SK-N-SH (cell line): ENCODE measurements at regions not wholly inside any gene's neighbourhood (a gene's known extent, or its start where the extent isn't known, plus 50 kb on each side); places are given as distances from the start of the nearest gene placed in this dataset.

Source experiments
- CTCF ChIA-PET: fragments of 300-600, 350-600 bp; formaldehyde crosslinking; extraction: SDS; loops from one replicate; lab custom pipeline; 2021; lab: Yijun Ruan, JAX
- POLR2A ChIA-PET: fragments of 350-600 bp; sonication (Branson Sonifier 250); formaldehyde crosslinking; extraction: SDS; loops from one replicate; lab custom pipeline; 2020; ENCODE audit warnings: antibody characterized with exemption, inconsistent platforms; lab: Yijun Ruan, JAX
- DNase-seq: peaks from one replicate; pipeline ENCODE4 v3.0.0; 2012
- H2AFZ ChIP-seq: fragments of 200-600 bp; sonication (generic); 2 replicates; pipeline ENCODE4 v1.8.1; 2016; ENCODE audit warnings: antibody characterized with exemption, mild to moderate bottlenecking, low read depth
- H3F3A ChIP-seq: fragments of 200-600 bp; sonication (generic); replicated peaks from 2 replicates; pipeline ENCODE3; 2016; ENCODE audit warnings: antibody characterized with exemption, mild to moderate bottlenecking; ENCODE audit not compliant: insufficient read depth
- H3K27ac ChIP-seq, 2 experiments: fragments of 200-500 bp in 1 of 2; fragments of 200-600 bp in 1 of 2; sonication (Bioruptor generic) in 1 of 2; sonication (generic), shearing (Covaris generic) in 1 of 2; 2 replicates each; pipeline versions ENCODE4 v1.5.1 to v1.6.1; 2014 to 2016; ENCODE audit warnings: low read depth in 2 of 2, inconsistent platforms in 1 of 2, low read length in 1 of 2, mild to moderate bottlenecking in 1 of 2, mixed read lengths in 1 of 2
- H3K27me3 ChIP-seq: fragments of 200-600 bp; sonication (generic), shearing (Covaris generic); 2 replicates; pipeline ENCODE4 v1.6.1; 2016; ENCODE audit warnings: mixed run types; ENCODE audit not compliant: insufficient read depth
- H3K36me3 ChIP-seq, 2 experiments: fragments of 200-500 bp in 1 of 2; fragments of 200-600 bp in 1 of 2; sonication (Bioruptor generic) in 1 of 2; sonication (generic) in 1 of 2; replicated peaks in 1 of 2; 2 replicates each; pipeline versions ENCODE3 to v1.5.1; 2014 to 2016; ENCODE audit warnings: low read length in 1 of 2, mild to moderate bottlenecking in 1 of 2; ENCODE audit not compliant: insufficient read depth in 2 of 2, control insufficient read depth in 1 of 2
- H3K4me1 ChIP-seq, 2 experiments: fragments of 200-500 bp in 1 of 2; fragments of 200-600 bp in 1 of 2; sonication (Bioruptor generic) in 1 of 2; sonication (generic), shearing (Covaris generic) in 1 of 2; 2 replicates each; pipeline versions ENCODE4 v1.5.1 to v1.6.1; 2014 to 2016; ENCODE audit warnings: low read depth in 1 of 2, low read length in 1 of 2, mixed run types in 1 of 2; ENCODE audit not compliant: insufficient read depth in 2 of 2, control insufficient read depth in 1 of 2
- H3K4me2 ChIP-seq: fragments of 200-600 bp; sonication (generic), shearing (Covaris generic); 2 replicates; pipeline ENCODE4 v1.6.1; 2017; ENCODE audit warnings: mixed run types
- H3K4me3 ChIP-seq, 2 experiments: fragments of 200-500 bp in 1 of 2; fragments of 200-600 bp in 1 of 2; sonication (Bioruptor generic) in 1 of 2; sonication (generic), shearing (Covaris generic) in 1 of 2; 2 replicates each; pipeline versions ENCODE4 v1.5.1 to v1.8.1; 2014 to 2016; ENCODE audit warnings: low read depth in 2 of 2, inconsistent platforms in 1 of 2, low read length in 1 of 2, mild to moderate bottlenecking in 1 of 2, mixed read lengths in 1 of 2, moderate library complexity in 1 of 2
- H3K79me2 ChIP-seq: fragments of 200-600 bp; sonication (generic); 2 replicates; pipeline ENCODE4 v1.8.1; 2017; ENCODE audit warnings: mild to moderate bottlenecking; ENCODE audit not compliant: insufficient read depth
- H3K9ac ChIP-seq: fragments of 200-600 bp; sonication (generic); 2 replicates; pipeline ENCODE4 v1.6.1; 2017; ENCODE audit warnings: mixed run types
- H3K9me2 ChIP-seq: fragments of 200-600 bp; sonication (generic); 2 replicates; pipeline ENCODE4 v1.6.1; 2017; ENCODE audit warnings: mixed run types
- H3K9me3 ChIP-seq: fragments of 200-600 bp; sonication (generic); 2 replicates; pipeline ENCODE4 v1.6.1; 2017; ENCODE audit warnings: mixed run types, mild to moderate bottlenecking, moderate library complexity
- H4K20me1 ChIP-seq: fragments of 200-600 bp; sonication (generic); 2 replicates; pipeline ENCODE4 v1.6.1; 2017; ENCODE audit warnings: mild to moderate bottlenecking, mixed run types; ENCODE audit not compliant: insufficient read depth
- ELF1 ChIP-seq: IDR thresholded peaks from 2 replicates; pipeline ENCODE4 v1.4.0; 2012
- EP300 ChIP-seq, 2 experiments: IDR thresholded peaks; 2 replicates each; pipeline versions ENCODE4 v1.4.0 to v1.6.1; 2012; ENCODE audit warnings: borderline replicate concordance in 1 of 2, low read depth in 1 of 2, low read length in 1 of 2
- EZH2phosphoT487 ChIP-seq: fragments of 200-600 bp; sonication (generic); IDR thresholded peaks from 2 replicates; pipeline ENCODE4 v1.6.1; 2017; ENCODE audit warnings: low read depth, mixed run types, mild to moderate bottlenecking, antibody characterized with exemption, moderate library complexity, borderline replicate concordance
- FOXJ3 ChIP-seq: sonication (generic); formaldehyde crosslinking; IDR thresholded peaks from 2 replicates; pipeline ENCODE4 v1.5.1; 2020; ENCODE audit warnings: mild to moderate bottlenecking, missing genetic modification reagents
- GABPA ChIP-seq: IDR thresholded peaks from 2 replicates; pipeline ENCODE4 v1.4.0; 2012; ENCODE audit warnings: low read depth, mild to moderate bottlenecking
- GATA2 ChIP-seq: sonication (generic); formaldehyde crosslinking; IDR thresholded peaks from 2 replicates; pipeline ENCODE4 v1.5.0; 2020; ENCODE audit warnings: mild to moderate bottlenecking, missing genetic modification reagents
- JUND ChIP-seq: IDR thresholded peaks from 2 replicates; pipeline ENCODE4 v1.4.0; 2012
- MEF2A ChIP-seq: IDR thresholded peaks from 2 replicates; pipeline ENCODE4 v1.4.0; 2012; ENCODE audit warnings: low read depth, borderline replicate concordance
- MXI1 ChIP-seq: IDR thresholded peaks from 2 replicates; pipeline ENCODE4 v1.6.1; 2012; ENCODE audit warnings: mild to moderate bottlenecking, low read depth, low read length, improper control_type of control experiment
- NFIC ChIP-seq: IDR thresholded peaks from 2 replicates; pipeline ENCODE4 v1.4.0; 2012; ENCODE audit warnings: borderline replicate concordance
- RAD21 ChIP-seq: IDR thresholded peaks from 2 replicates; pipeline ENCODE4 v1.6.1; 2012; ENCODE audit warnings: mild to moderate bottlenecking, low read length
- RCOR1 ChIP-seq: fragments of 150-350 bp; IDR thresholded peaks from 2 replicates; pipeline ENCODE4 v1.6.1; 2017; ENCODE audit warnings: antibody characterized with exemption, low read length
- RFX5 ChIP-seq: IDR thresholded peaks from 2 replicates; pipeline ENCODE4 v1.6.1; 2012; ENCODE audit warnings: mild to moderate bottlenecking, improper control_type of control experiment, low read length
- TCF12 ChIP-seq: IDR thresholded peaks from 2 replicates; pipeline ENCODE4 v1.4.0; 2012
- WGBS: methylation state at CpG from one replicate; pipeline ENCODE4 v1.1.6; 2017; ENCODE audit warnings: low lambda C conversion rate; 5-methylcytosine and 5-hydroxymethylcytosine counted together
- TF ChIP-seq, protein P1 (sequence below): IDR thresholded peaks from 2 replicates; pipeline ENCODE4 v1.6.1; 2012; ENCODE audit warnings: mild to moderate bottlenecking, low read depth, low read length, moderate library complexity
- TF ChIP-seq, protein P2 (sequence below): fragments of 200-600 bp; sonication (generic); IDR thresholded peaks from 2 replicates; pipeline ENCODE4 v1.6.1; 2017; ENCODE audit warnings: antibody characterized with exemption, mild to moderate bottlenecking, moderate library complexity
- TF ChIP-seq, protein P3 (sequence below): fragments of 150-350 bp; IDR thresholded peaks from 2 replicates; pipeline ENCODE4 v1.6.1; 2017; ENCODE audit warnings: antibody characterized with exemption, low read length, low read depth, borderline replicate concordance
- TF ChIP-seq, protein P4 (sequence below): IDR thresholded peaks from 2 replicates; pipeline ENCODE4; 2012
- TF ChIP-seq, protein P5 (sequence below): IDR thresholded peaks from 2 replicates; pipeline ENCODE4 v1.4.0; 2012; ENCODE audit warnings: low read depth, borderline replicate concordance

DNA sequence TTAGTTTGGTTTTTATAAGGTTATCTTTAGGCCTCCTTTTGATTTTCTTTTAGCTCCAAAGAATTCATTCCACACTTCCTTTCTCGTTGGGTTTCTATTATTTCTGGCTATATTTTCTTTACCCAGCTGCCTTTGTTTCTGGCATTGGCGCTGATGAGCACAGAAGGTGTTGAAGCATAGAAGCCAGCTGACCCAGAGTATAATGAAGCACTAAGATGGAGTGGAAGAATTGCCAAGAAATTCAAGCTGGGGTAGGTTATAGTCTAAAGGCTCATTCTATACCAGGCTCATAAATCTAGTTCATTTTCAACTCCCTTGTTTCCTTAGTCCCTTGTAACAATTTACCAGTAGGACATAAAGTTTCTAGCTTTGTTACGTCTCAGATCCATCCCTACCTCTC, 169.5 kb downstream of the HRH4 start:
- no peaks in the 10 kb centered on the region for H3K9me2 ChIP-seq
- no peaks in the 10 kb centered on the region for H3K27me3 ChIP-seq
- no peak overlapping the region for H3K9ac ChIP-seq
- H3K27ac ChIP-seq = no peak overlapping the region
- ChIA-PET POLR2A (no interaction called here), CTCF (interaction anchor here (1.0 to 2.0 kb wide), 5 partner anchors 28 to 86 kb away, joined by 3 to 6 read pairs (median 3); no protein-coding TSS in a partner anchor)
- no peak overlapping the region for H2AFZ ChIP-seq
- H3K4me3 ChIP-seq = no peak overlapping the region
- DNase-seq = no peak
- H3K9me3 ChIP-seq = no peaks in the 10 kb centered on the region
- no peaks in the 10 kb centered on the region for H3K79me2 ChIP-seq
- no peak overlapping the region for H3K4me2 ChIP-seq
- TF ChIP-seq FOXJ3 = no peak
- TF ChIP-seq GATA2 (CRISPR knock-in tag) = no peak
- no peak for TF ChIP-seq RFX5
- TF ChIP-seq, protein P1, sequence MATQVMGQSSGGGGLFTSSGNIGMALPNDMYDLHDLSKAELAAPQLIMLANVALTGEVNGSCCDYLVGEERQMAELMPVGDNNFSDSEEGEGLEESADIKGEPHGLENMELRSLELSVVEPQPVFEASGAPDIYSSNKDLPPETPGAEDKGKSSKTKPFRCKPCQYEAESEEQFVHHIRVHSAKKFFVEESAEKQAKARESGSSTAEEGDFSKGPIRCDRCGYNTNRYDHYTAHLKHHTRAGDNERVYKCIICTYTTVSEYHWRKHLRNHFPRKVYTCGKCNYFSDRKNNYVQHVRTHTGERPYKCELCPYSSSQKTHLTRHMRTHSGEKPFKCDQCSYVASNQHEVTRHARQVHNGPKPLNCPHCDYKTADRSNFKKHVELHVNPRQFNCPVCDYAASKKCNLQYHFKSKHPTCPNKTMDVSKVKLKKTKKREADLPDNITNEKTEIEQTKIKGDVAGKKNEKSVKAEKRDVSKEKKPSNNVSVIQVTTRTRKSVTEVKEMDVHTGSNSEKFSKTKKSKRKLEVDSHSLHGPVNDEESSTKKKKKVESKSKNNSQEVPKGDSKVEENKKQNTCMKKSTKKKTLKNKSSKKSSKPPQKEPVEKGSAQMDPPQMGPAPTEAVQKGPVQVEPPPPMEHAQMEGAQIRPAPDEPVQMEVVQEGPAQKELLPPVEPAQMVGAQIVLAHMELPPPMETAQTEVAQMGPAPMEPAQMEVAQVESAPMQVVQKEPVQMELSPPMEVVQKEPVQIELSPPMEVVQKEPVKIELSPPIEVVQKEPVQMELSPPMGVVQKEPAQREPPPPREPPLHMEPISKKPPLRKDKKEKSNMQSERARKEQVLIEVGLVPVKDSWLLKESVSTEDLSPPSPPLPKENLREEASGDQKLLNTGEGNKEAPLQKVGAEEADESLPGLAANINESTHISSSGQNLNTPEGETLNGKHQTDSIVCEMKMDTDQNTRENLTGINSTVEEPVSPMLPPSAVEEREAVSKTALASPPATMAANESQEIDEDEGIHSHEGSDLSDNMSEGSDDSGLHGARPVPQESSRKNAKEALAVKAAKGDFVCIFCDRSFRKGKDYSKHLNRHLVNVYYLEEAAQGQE = no peak
- TF ChIP-seq MXI1 = no peak
- TF ChIP-seq RCOR1 = no peak
- no peak for TF ChIP-seq EP300 (IDR thresholded peaks at IDR 0.05; ENCODE audit: borderline replicate concordance in 1 of 2, low read depth in 1 of 2, low read length in 1 of 2)
- TF ChIP-seq, protein P2, sequence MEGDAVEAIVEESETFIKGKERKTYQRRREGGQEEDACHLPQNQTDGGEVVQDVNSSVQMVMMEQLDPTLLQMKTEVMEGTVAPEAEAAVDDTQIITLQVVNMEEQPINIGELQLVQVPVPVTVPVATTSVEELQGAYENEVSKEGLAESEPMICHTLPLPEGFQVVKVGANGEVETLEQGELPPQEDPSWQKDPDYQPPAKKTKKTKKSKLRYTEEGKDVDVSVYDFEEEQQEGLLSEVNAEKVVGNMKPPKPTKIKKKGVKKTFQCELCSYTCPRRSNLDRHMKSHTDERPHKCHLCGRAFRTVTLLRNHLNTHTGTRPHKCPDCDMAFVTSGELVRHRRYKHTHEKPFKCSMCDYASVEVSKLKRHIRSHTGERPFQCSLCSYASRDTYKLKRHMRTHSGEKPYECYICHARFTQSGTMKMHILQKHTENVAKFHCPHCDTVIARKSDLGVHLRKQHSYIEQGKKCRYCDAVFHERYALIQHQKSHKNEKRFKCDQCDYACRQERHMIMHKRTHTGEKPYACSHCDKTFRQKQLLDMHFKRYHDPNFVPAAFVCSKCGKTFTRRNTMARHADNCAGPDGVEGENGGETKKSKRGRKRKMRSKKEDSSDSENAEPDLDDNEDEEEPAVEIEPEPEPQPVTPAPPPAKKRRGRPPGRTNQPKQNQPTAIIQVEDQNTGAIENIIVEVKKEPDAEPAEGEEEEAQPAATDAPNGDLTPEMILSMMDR = no peak
- no peak for TF ChIP-seq TCF12
- no peak for TF ChIP-seq RAD21
- WGBS = 19% methylated on average over 3 of the region's 3 CpGs
- H3F3A ChIP-seq = no peaks in the 10 kb centered on the region
- H3K36me3 ChIP-seq = no peaks in the 10 kb centered on the region
- no peaks in the 10 kb centered on the region for H3K4me1 ChIP-seq
- no peaks in the 10 kb centered on the region for H4K20me1 ChIP-seq

DNA sequence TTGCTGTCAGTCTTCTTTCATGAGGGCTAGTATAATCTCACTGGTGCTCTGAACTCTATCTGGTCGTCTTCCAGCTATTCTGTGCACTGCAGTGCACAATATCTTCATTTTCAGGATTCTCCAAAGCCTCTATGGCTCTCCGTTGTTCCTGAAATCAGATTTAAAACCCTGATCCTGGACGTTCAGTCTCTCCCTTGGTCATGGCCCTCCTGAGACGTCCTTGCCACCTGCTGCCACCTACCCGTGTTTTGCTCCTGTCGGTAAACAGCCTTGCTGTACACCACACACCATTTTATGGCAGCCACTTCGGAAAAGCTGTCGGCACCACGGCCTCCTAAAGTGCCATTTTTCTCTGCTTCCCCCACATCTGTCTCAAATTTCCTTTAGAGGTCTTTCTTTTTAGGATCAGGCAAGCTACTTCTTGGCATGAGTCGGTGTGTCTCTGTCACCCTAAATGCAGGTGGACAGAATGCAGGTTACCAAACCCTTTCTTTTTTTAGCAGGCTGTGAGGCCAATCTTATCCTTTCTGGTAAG, 170.0 kb downstream of the HRH4 start:
- no peaks in the 10 kb centered on the region for H3F3A ChIP-seq
- CTCF ChIA-PET = interaction anchor here (1.0 to 2.0 kb wide), 5 partner anchors 28 to 87 kb away, joined by 3 to 6 read pairs (median 3); no protein-coding TSS in a partner anchor
- no peak overlapping the region for H3K4me3 ChIP-seq
- no peak overlapping the region for H3K27ac ChIP-seq
- H3K36me3 ChIP-seq = no peaks in the 10 kb centered on the region
- no peak overlapping the region for H3K4me2 ChIP-seq
- no peaks in the 10 kb centered on the region for H3K27me3 ChIP-seq
- WGBS = 36% methylated on average over 10 of the region's 10 CpGs
- no peak for DNase-seq
- POLR2A ChIA-PET = no interaction called here
- H3K9ac ChIP-seq = no peak overlapping the region
- H3K9me3 ChIP-seq = no peaks in the 10 kb centered on the region
- no peak overlapping the region for H2AFZ ChIP-seq
- H3K4me1 ChIP-seq = no peaks in the 10 kb centered on the region
- no peaks in the 10 kb centered on the region for H3K79me2 ChIP-seq
- no peaks in the 10 kb centered on the region for H4K20me1 ChIP-seq
- H3K9me2 ChIP-seq = no peaks in the 10 kb centered on the region
- no peak for TF ChIP-seq JUND
- TF ChIP-seq GABPA = no peak
- TF ChIP-seq MEF2A = no peak
- no peak for TF ChIP-seq NFIC
- TF ChIP-seq FOXJ3 = no peak
- TF ChIP-seq ELF1 = no peak
- TF ChIP-seq, protein P3, sequence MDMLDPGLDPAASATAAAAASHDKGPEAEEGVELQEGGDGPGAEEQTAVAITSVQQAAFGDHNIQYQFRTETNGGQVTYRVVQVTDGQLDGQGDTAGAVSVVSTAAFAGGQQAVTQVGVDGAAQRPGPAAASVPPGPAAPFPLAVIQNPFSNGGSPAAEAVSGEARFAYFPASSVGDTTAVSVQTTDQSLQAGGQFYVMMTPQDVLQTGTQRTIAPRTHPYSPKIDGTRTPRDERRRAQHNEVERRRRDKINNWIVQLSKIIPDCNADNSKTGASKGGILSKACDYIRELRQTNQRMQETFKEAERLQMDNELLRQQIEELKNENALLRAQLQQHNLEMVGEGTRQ = no peak
- TF ChIP-seq EZH2phosphoT487 = no peak
- TF ChIP-seq, protein P4, sequence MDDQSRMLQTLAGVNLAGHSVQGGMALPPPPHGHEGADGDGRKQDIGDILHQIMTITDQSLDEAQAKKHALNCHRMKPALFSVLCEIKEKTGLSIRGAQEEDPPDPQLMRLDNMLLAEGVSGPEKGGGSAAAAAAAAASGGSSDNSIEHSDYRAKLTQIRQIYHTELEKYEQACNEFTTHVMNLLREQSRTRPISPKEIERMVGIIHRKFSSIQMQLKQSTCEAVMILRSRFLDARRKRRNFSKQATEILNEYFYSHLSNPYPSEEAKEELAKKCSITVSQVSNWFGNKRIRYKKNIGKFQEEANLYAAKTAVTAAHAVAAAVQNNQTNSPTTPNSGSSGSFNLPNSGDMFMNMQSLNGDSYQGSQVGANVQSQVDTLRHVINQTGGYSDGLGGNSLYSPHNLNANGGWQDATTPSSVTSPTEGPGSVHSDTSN = no peak
- no peak for TF ChIP-seq RAD21
- TF ChIP-seq, protein P5, sequence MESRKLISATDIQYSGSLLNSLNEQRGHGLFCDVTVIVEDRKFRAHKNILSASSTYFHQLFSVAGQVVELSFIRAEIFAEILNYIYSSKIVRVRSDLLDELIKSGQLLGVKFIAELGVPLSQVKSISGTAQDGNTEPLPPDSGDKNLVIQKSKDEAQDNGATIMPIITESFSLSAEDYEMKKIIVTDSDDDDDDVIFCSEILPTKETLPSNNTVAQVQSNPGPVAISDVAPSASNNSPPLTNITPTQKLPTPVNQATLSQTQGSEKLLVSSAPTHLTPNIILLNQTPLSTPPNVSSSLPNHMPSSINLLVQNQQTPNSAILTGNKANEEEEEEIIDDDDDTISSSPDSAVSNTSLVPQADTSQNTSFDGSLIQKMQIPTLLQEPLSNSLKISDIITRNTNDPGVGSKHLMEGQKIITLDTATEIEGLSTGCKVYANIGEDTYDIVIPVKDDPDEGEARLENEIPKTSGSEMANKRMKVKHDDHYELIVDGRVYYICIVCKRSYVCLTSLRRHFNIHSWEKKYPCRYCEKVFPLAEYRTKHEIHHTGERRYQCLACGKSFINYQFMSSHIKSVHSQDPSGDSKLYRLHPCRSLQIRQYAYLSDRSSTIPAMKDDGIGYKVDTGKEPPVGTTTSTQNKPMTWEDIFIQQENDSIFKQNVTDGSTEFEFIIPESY = no peak
- TF ChIP-seq EP300 (IDR thresholded peaks at IDR 0.05; ENCODE audit: borderline replicate concordance in 1 of 2, low read depth in 1 of 2, low read length in 1 of 2) = no peak
- no peak for TF ChIP-seq MXI1
